IMR-90 (cell line): ENCODE measurements at regions not wholly inside any gene's neighbourhood (a gene's known extent, or its start where the extent isn't known, plus 50 kb on each side); places are given as distances from the start of the nearest gene placed in this dataset.

Source experiments
- ATAC-seq: fragments of 200-7000 bp; cut with Tn5 transposase; 2 replicates; pipeline ENCODE4 v1.9.1; 2020; ENCODE audit warnings: low read depth, mild to moderate bottlenecking, moderate library complexity
- BruUV-seq: library from RNA; stranded (reverse); fragments of 400-500 nt; replicated peaks from 2 replicates; lab custom pipeline; 2021; lab: Mats Ljungman, UMichigan
- CTCF ChIA-PET: fragments of 300-600 bp; formaldehyde crosslinking; extraction: SDS; loops from one replicate; lab custom pipeline; 2021; ENCODE audit warnings: antibody characterized with exemption; lab: Yijun Ruan, JAX
- POLR2A ChIA-PET: fragments of 300-600 bp; sonication (Branson Sonifier 250); formaldehyde crosslinking; loops from one replicate; lab custom pipeline; 2022; ENCODE audit warnings: antibody characterized with exemption; ENCODE audit not compliant: unreplicated experiment; lab: Charles Lee
- DNase-seq: peaks from one replicate; pipeline ENCODE4 v3.0.0; 2013
- H2AFZ ChIP-seq: replicated peaks from 2 replicates; pipeline ENCODE3; 2013; ENCODE audit warnings: low read length, mild to moderate bottlenecking; ENCODE audit not compliant: poor library complexity
- H2AK5ac ChIP-seq: 2 replicates; pipeline ENCODE4 v1.6.1; 2013; ENCODE audit warnings: low read depth, low read length, inconsistent platforms
- H2AK9ac ChIP-seq: replicated peaks from 2 replicates; pipeline ENCODE3; 2013; ENCODE audit warnings: mild to moderate bottlenecking, low read depth, low read length, moderate library complexity; ENCODE audit not compliant: poor library complexity
- H2BK120ac ChIP-seq: 2 replicates; pipeline ENCODE4 v1.6.1; 2013; ENCODE audit warnings: low read depth, low read length, inconsistent platforms
- H2BK15ac ChIP-seq: 3 replicates; pipeline ENCODE4 v1.6.1; 2013; ENCODE audit warnings: low read depth, low read length, inconsistent platforms
- H2BK20ac ChIP-seq: 2 replicates; pipeline ENCODE4 v1.6.1; 2013; ENCODE audit warnings: low read depth, mild to moderate bottlenecking, inconsistent platforms, low read length, moderate library complexity
- H2BK5ac ChIP-seq: 2 replicates; pipeline ENCODE4 v1.6.1; 2013; ENCODE audit warnings: mild to moderate bottlenecking, low read depth, low read length, inconsistent platforms; ENCODE audit not compliant: poor library complexity, severe bottlenecking
- H3K14ac ChIP-seq: replicated peaks from 2 replicates; pipeline ENCODE4 v1.6.1; 2013; ENCODE audit warnings: low read depth, low read length, inconsistent platforms
- H3K18ac ChIP-seq: 2 replicates; pipeline ENCODE4 v1.6.1; 2013; ENCODE audit warnings: low read depth, low read length, control low read depth
- H3K23ac ChIP-seq: 2 replicates; pipeline ENCODE4 v1.6.1; 2013; ENCODE audit warnings: low read depth, low read length, inconsistent platforms
- H3K27ac ChIP-seq: 2 replicates; pipeline ENCODE4 v1.5.1; 2013; ENCODE audit warnings: mild to moderate bottlenecking, control low read depth, low read length; ENCODE audit not compliant: insufficient read depth
- H3K27me3 ChIP-seq: 2 replicates; pipeline ENCODE4 v1.6.1; 2013; ENCODE audit warnings: low read length; ENCODE audit not compliant: control insufficient read depth, insufficient read depth
- H3K36me3 ChIP-seq: 2 replicates; pipeline ENCODE4 v1.6.1; 2013; ENCODE audit warnings: low read length, mixed read lengths; ENCODE audit not compliant: control insufficient read depth, insufficient read depth
- H3K4ac ChIP-seq: 2 replicates; pipeline ENCODE4 v1.6.1; 2013; ENCODE audit warnings: low read depth, low read length, inconsistent platforms
- H3K4me1 ChIP-seq: 2 replicates; pipeline ENCODE4 v1.6.1; 2013; ENCODE audit warnings: low read length, mixed read lengths; ENCODE audit not compliant: control insufficient read depth, insufficient read depth
- H3K4me2 ChIP-seq: 2 replicates; pipeline ENCODE4 v1.6.1; 2013; ENCODE audit warnings: low read depth, mild to moderate bottlenecking, control low read depth, low read length, moderate library complexity
- H3K4me3 ChIP-seq: 2 replicates; pipeline ENCODE4 v1.5.1; 2013; ENCODE audit warnings: low read depth, mild to moderate bottlenecking, control low read depth, low read length, moderate library complexity; ENCODE audit not compliant: insufficient read depth
- H3K56ac ChIP-seq: 2 replicates; pipeline ENCODE4 v1.6.1; 2013; ENCODE audit warnings: low read length, inconsistent platforms; ENCODE audit not compliant: insufficient read depth; ENCODE audit errors: extremely low read depth
- H3K79me1 ChIP-seq, 2 experiments: 2 replicates each; pipeline ENCODE4 v1.6.1; 2013; ENCODE audit warnings: low read length in 2 of 2, inconsistent platforms in 1 of 2, low read depth in 1 of 2
- H3K9ac ChIP-seq: 2 replicates; pipeline ENCODE4 v1.6.1; 2013; ENCODE audit warnings: low read depth, low read length, control low read depth
- H3K9me1 ChIP-seq: 2 replicates; pipeline ENCODE4 v1.6.1; 2013; ENCODE audit warnings: low read length, inconsistent platforms; ENCODE audit not compliant: insufficient read depth
- H3K9me3 ChIP-seq: 2 replicates; pipeline ENCODE4 v1.6.1; 2013; ENCODE audit warnings: low read length; ENCODE audit not compliant: control insufficient read depth, insufficient read depth
- H4K20me1 ChIP-seq: 2 replicates; pipeline ENCODE4 v1.6.1; 2013; ENCODE audit warnings: low read length, inconsistent platforms; ENCODE audit not compliant: insufficient read depth
- H4K5ac ChIP-seq: 2 replicates; pipeline ENCODE4 v1.6.1; 2013; ENCODE audit warnings: mild to moderate bottlenecking, low read depth, low read length, control low read depth
- H4K8ac ChIP-seq, 2 experiments: 2 replicates each; pipeline ENCODE4 v1.6.1; 2013; ENCODE audit warnings: low read depth in 2 of 2, low read length in 2 of 2, control low read depth in 1 of 2, inconsistent platforms in 1 of 2
- H4K91ac ChIP-seq: 2 replicates; pipeline ENCODE4 v1.6.1; 2013; ENCODE audit warnings: low read depth, low read length, inconsistent platforms; ENCODE audit not compliant: insufficient read depth
- BHLHE40 ChIP-seq: fragments of 150-350 bp; IDR thresholded peaks from 2 replicates; pipeline ENCODE4 v1.6.1; 2016; ENCODE audit warnings: mild to moderate bottlenecking, low read depth, low read length
- CEBPB ChIP-seq: IDR thresholded peaks from 2 replicates; pipeline ENCODE4 v1.6.1; 2012; ENCODE audit warnings: low read depth, low read length, improper control_type of control experiment
- CTCF ChIP-seq: conservative IDR thresholded peaks from 2 replicates; pipeline ENCODE4 v1.5.1; 2012; ENCODE audit warnings: mild to moderate bottlenecking, low read depth, low read length, improper control_type of control experiment
- FOS ChIP-seq: fragments of 150-350 bp; IDR thresholded peaks from 2 replicates; pipeline ENCODE4 v1.6.1; 2016; ENCODE audit warnings: low read depth, low read length
- MAFK ChIP-seq: IDR thresholded peaks from 2 replicates; pipeline ENCODE4 v1.6.1; 2012; ENCODE audit warnings: low read depth, low read length, improper control_type of control experiment
- MXI1 ChIP-seq: IDR thresholded peaks from 2 replicates; pipeline ENCODE4 v1.6.1; 2012; ENCODE audit warnings: low read depth, mild to moderate bottlenecking, low read length, moderate library complexity, borderline replicate concordance
- NFE2L2 ChIP-seq: fragments of 150-350 bp; IDR thresholded peaks from 2 replicates; pipeline ENCODE4 v1.6.1; 2016; ENCODE audit warnings: low read depth, mild to moderate bottlenecking, low read length
- POLR2A ChIP-seq: IDR thresholded peaks from 2 replicates; pipeline ENCODE4 v1.6.1; 2012; ENCODE audit warnings: mild to moderate bottlenecking, low read depth, low read length
- RAD21 ChIP-seq: IDR thresholded peaks from 2 replicates; pipeline ENCODE4 v1.6.1; 2012; ENCODE audit warnings: low read length, improper control_type of control experiment
- RCOR1 ChIP-seq: IDR thresholded peaks from 2 replicates; pipeline ENCODE4 v1.6.1; 2012; ENCODE audit warnings: mild to moderate bottlenecking, low read length, improper control_type of control experiment; ENCODE audit not compliant: insufficient replicate concordance
- RFX5 ChIP-seq: IDR thresholded peaks from 2 replicates; pipeline ENCODE4 v1.8.0; 2012; ENCODE audit warnings: low read depth, mild to moderate bottlenecking, low read length, moderate library complexity
- SMC3 ChIP-seq: fragments of 150-350 bp; IDR thresholded peaks from 2 replicates; pipeline ENCODE4 v1.6.1; 2016; ENCODE audit warnings: low read depth, mild to moderate bottlenecking, antibody characterized with exemption, low read length, moderate library complexity
- USF2 ChIP-seq: fragments of 150-350 bp; IDR thresholded peaks from 2 replicates; pipeline ENCODE4 v1.6.1; 2017; ENCODE audit warnings: mild to moderate bottlenecking, antibody characterized with exemption, low read length, low read depth
- WGBS, 2 experiments: methylation state at CpG; one replicate each; pipeline versions ENCODE4 v1.1.5 to v1.1.7; 2013; ENCODE audit warnings: missing lambda C conversion rate in 2 of 2; ENCODE audit not compliant: insufficient read length in 1 of 2; ENCODE audit errors: extremely low coverage in 2 of 2; 5-methylcytosine and 5-hydroxymethylcytosine counted together
- dilution Hi-C: fragments of 300-500 bp; cut with HindIII; formaldehyde crosslinking; loops from one replicate; pipeline ENCODE4 v1.14.3; 2018; ENCODE audit warnings: low sequenced_read_pairs; ENCODE audit not compliant: unreplicated experiment
- in situ Hi-C: fragments of 300-500 bp; cut with MboI; formaldehyde crosslinking; loops from 3 replicates; pipeline ENCODE4 v1.14.3; 2019; ENCODE audit warnings: low sequenced_read_pairs, inconsistent platforms, mixed read lengths
- intact Hi-C: fragments of 100-400 bp; cut with micrococcal nuclease; formaldehyde crosslinking; loops from 2 replicates; pipeline ENCODE4 v1.10.0; 2022
- TF ChIP-seq, protein P1 (sequence below): fragments of 150-350 bp; IDR thresholded peaks from 2 replicates; pipeline ENCODE4 v1.6.1; 2016; ENCODE audit warnings: low read depth, mild to moderate bottlenecking, low read length, moderate library complexity, borderline replicate concordance

GRCh38 chr3:178129109-178129508 lies 407.1 kb upstream of the KCNMB2 start:
- TF ChIP-seq POLR2A = no peak
- TF ChIP-seq RFX5 = no peak
- no peak for TF ChIP-seq FOS
- no peak for TF ChIP-seq NFE2L2
- TF ChIP-seq MAFK = no peak
- TF ChIP-seq, protein P1, sequence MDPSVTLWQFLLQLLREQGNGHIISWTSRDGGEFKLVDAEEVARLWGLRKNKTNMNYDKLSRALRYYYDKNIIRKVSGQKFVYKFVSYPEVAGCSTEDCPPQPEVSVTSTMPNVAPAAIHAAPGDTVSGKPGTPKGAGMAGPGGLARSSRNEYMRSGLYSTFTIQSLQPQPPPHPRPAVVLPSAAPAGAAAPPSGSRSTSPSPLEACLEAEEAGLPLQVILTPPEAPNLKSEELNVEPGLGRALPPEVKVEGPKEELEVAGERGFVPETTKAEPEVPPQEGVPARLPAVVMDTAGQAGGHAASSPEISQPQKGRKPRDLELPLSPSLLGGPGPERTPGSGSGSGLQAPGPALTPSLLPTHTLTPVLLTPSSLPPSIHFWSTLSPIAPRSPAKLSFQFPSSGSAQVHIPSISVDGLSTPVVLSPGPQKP = no peak
- TF ChIP-seq MXI1 = no peak
- no peak for TF ChIP-seq RCOR1
- no peak for TF ChIP-seq RAD21
- no peak for TF ChIP-seq CTCF
- no peak for TF ChIP-seq CEBPB
- no peak for TF ChIP-seq SMC3
- TF ChIP-seq USF2 = no peak
- TF ChIP-seq BHLHE40 = no peak
- Histone ChIP-seq H2AK9ac (no peak overlapping the region), H2AK5ac (no peak overlapping the region), H3K79me1 (no peaks in the 10 kb centered on the region), H3K23ac (no peak overlapping the region), H4K5ac (no peak overlapping the region), H2BK5ac (no peak overlapping the region), H3K27me3 (no peaks in the 10 kb centered on the region), H4K20me1 (no peaks in the 10 kb centered on the region), H4K91ac (no peak overlapping the region), H3K14ac (no peak overlapping the region), H2BK15ac (no peak overlapping the region), H3K9me1 (no peaks in the 10 kb centered on the region), H4K8ac (no peak overlapping the region), H3K9ac (no peak overlapping the region), H3K36me3 (no peaks in the 10 kb centered on the region), H3K27ac (no peak overlapping the region), H2AFZ (no peak overlapping the region), H3K4ac (no peak overlapping the region), H3K56ac (no peak overlapping the region), H3K4me2 (no peak overlapping the region), H3K4me1 (no peaks in the 10 kb centered on the region), H2BK120ac (no peak overlapping the region), H3K4me3 (no peak overlapping the region), H3K18ac (no peak overlapping the region), H2BK20ac (no peak overlapping the region), H3K9me3 (peaks cover 1% of the 10 kb centered on the region; the same call in 1 of the 2 replicates)
- DNase-seq = no peak
- ChIA-PET CTCF (no interaction called here), POLR2A (no interaction called here)
- intact Hi-C loops = no loop called here
- BruUV-seq = no TSS peak
- in situ Hi-C loops = no loop called here
- dilution Hi-C loops = no loop called here
- ATAC-seq = no peak
- WGBS, 2 experiments = no CpG with 5 or more reads among the region's 1 CpG
